GM21529 (cell line): ENCODE measurements at regions not wholly inside any gene's neighbourhood (a gene's known extent, or its start where the extent isn't known, plus 50 kb on each side); places are given as distances from the start of the nearest gene placed in this dataset.
"Not testable (repeated sequence)": the region's sequence is repeated elsewhere in the genome, so short reads cannot be mapped to it uniquely, and the experiment has no call there.

Source experiments
- ATAC-seq: cut with Tn5 transposase; IDR thresholded peaks from one replicate; pipeline ENCODE4 v1.9.1; 2021; ENCODE audit not compliant: unreplicated experiment

- not testable (repeated sequence) for ATAC-seq
Observed at GRCh38 chr16:88200154-88200895, 182.4 kb upstream of the ZNF469 start.

- no peak for ATAC-seq
Observed at GRCh38 chr16:88200896-88201185, 181.9 kb upstream of the ZNF469 start.

- ATAC-seq = not testable (repeated sequence)
Observed at GRCh38 chr16:88201611-88202010, 181.1 kb upstream of the ZNF469 start.

DNA sequence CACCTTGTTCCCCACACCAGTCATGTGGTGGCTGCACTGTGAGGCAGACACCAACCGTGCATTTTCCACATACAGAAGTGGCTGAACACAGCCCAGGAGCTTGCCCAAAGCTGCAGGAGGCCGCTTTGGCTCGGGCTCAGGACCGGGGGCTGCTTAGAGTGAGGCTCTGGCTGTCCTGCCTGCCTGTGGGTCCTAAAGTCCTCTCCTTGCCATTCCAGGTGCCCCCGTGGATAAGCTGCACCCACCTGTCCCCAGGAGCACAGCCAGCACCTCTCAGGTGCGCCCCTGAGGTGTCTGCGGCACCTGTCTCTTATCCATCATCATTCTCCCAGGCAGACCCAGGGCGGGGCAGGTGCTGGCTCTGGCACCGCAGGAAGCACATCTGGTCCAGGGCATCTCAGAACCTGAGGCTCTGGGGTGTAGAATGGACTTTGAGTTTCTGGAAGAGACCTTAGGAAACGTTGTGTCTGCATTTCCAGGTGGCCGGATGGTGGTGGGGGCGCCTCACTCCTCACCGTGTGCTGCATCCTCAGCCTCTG is 180.5 kb upstream of the ZNF469 start:
- ATAC-seq = no peak

DNA sequence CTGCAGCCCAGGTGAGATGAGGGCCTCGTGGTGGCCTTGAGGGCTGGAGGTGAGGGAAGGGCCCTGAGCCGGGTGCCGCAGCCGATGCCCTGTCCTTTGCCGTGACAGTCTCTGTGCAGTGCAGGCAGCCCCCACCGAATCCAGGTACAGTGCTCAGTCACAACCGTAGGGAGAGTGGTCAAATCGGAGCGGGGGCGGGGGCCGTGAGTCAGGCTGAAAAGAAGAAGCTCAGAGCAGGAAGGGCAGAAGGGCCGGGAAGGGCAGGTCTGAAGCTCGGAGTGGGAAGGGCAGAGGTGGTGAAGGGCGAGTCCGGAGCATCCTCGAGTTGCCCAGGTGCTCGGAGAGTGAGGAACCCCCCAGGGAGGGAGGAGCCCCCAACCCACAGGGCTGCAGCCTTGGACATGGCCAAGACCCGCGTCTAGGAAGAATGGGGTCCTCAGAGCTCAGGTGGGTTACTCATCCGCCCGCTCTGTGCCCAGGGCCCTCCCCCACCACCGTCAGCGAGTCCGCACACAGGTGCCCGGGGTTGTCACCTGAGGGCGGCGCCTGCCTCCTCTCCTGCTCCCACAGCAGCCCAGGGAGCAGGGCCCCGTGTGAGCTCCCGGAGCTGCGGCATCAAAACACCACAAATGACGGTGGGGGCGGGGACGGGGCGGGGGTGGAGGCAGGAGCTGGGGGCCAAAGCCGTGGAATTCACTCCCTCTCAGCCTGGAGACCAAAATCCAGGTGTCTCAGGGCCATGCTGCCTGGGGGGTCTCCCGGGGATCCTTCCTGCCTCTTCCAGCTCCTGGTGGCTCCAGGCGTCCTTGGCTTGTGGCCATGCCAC is 179.7 kb upstream of the ZNF469 start:
- not testable (repeated sequence) for ATAC-seq

DNA sequence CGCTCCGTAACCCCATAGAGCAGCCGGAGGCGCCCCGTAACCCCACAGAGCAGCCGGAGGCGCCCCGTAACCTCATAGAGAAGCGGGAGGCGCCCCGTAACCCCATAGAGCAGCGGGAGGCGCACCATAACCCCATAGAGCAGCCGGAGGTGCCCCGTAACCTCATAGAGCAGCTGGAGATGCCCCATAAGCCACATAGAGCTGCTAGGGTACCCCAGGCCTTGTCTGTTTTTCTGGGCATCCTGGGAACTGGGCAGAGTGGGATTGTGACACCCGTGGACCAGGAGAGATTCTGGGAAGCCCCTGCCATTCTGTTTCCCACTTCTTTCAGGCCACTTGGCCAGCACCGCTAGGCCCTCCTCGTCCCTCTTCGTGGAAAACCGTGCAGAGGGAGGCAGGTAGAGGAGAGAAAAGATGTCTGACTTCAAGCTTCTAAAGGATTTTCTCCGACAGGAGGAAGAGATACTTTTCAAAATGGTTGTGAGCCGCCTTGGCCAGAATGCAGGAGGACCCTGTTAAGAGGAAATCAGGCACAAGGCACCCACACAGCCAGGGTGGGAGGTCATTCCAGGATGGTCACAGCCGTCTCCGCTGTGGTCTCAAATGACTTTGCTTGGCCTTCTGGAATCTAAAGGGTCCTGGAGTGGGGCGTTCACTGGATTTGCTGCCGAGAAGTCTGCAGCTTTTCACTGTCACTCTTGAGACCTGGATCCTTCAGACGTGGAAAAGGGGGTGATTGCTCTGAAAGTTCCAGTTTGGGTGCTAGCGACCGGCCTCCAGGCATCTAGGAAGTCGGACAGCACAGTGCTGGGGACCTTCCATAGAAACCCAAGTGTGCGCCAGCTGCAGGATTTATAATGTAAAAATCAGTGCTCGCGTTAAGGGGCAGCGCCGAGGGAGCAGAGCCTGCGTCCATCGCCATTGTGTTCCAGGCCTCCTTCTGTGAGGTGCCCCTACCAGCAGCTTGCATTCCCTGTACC is 178.3 kb upstream of the ZNF469 start:
- not testable (repeated sequence) for ATAC-seq

DNA sequence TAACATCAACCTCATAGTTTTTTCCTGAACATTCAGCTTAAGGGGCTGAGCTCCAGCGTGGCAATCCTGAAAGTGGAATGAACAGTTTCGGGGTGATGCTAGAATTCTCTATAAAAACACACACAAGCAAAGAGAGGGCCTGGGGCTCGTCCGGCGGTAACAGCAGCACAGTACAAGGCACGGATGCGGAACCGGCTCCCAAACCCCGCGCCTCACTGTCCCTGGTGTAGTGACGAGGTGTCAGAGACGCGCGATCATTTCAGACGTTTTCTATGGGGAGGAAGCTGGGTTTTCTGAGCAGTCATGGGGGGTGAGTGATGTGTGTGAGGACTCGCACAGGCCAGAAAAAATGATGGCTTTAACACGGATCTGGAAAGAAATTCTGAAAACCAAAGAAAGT is 177.3 kb upstream of the ZNF469 start:
- ATAC-seq = not testable (repeated sequence)

GRCh38 chr16:88206006-88206405 is 176.8 kb upstream of the ZNF469 start:
- ATAC-seq = not testable (repeated sequence)

GRCh38 chr16:88206516-88206915 is 176.2 kb upstream of the ZNF469 start:
- not testable (repeated sequence) for ATAC-seq

DNA sequence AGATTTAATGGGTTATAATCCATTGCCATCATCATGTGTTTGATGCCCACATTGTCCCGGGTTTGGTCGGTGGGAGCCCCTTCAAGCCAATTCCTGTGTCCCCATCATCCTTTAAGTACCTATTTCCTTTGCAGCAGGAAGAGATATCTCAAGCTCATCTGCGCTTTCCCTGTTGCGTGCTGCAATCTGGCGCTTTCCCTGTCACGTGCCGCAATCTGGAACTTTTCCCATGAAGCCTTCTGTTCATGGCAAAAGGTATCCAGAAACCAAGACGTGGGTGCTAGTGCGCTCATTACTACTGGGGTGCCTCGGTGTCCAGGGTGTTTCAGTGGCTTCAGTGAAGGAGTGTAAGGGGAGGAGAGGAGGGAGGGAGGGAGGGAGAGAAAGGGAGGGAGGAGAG is 174.6 kb upstream of the ZNF469 start:
- no peak for ATAC-seq

DNA sequence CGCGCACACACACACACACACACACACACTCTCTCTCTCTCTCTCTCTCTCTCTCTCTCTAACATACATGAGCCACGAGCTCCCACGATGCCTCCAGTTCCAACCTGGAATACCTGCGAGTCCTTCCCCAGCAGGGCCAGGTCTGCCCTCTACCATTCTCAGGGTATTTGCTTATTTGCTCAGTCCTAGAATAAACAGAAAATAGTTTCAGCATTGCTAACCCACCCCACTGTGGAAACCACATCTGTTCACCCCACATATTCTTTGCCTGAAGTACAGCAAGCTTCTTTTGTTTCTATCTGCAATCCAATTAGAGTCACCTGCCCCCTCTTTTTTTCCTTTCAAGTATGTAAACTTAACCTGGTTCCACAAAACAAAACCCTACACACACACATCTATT is 174.0 kb upstream of the ZNF469 start:
- ATAC-seq = not testable (repeated sequence)

DNA sequence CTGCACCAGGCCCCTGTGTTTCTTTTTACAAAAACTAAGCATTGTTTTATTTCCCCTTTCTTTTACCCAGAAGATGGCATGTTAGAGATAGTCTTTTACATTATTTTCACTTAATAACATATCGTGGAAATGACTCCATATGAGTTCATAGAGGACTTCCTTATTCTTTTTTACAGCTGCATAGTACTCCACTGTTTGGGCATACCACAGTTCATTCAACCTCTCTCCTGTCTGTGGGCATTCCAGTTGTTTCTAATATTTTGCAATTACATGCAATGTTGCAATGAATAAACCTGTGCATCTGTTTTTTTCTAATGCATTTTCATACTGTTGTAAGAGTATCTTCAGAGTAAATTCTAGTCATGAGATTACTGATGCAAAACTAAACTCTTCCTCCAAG is 173.2 kb upstream of the ZNF469 start:
- not testable (repeated sequence) for ATAC-seq

DNA sequence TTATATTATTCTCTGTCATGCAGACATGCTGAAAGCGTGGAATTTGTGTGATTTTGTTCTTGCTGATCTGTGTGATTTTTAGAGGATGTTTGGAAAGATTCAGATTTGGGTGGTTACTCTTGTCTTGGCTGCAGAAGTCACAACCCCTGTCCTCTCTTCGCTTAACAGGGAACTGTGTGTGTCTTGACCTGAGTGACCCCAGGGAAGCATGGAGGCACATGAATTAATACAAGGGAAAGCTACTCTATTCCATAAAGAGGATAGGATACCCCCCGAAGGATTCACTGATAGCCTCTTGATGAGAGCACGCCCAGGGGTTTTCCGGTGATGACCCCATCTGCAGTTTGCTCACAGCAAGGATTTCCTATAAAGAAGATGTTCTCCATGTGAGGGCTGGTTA is 168.8 kb upstream of the ZNF469 start:
- ATAC-seq = not testable (repeated sequence)

DNA sequence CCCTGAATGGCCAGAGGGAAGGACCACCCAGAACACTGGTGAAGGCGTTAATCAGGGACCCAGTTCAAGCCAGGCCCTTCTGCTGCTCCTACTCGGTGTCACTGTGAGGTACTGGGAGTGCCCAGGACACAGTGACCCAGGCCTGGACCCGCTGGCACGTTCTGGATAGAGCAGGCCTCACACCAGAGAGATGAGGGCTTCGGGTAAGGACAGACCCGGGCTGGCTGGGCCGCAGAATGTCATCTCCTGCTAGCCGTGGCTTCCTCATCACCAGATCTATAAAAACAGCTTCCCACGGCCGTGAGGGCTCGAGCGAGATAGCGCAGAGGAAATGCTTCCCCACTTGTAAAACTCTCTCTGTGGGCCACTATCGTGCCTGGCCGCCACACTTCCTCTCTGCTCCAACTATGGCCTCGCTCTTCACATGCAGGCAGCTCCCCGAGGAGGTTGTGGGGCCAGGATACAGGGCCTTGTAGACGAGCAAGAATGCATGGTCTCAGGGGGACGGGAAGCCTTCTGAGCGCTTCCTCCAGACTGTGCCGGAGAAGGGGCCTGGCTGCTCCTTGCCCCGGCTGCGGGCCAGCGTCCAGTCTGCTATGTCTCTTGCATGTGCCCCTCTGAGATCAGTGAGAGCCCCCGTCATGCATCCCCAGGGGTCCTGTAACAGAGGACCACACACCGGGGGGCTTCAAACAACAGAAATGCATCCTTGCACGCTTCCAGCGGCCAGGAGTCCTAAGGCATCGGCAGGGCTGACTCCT is 161.6 kb upstream of the ZNF469 start:
- ATAC-seq = not testable (repeated sequence)

DNA sequence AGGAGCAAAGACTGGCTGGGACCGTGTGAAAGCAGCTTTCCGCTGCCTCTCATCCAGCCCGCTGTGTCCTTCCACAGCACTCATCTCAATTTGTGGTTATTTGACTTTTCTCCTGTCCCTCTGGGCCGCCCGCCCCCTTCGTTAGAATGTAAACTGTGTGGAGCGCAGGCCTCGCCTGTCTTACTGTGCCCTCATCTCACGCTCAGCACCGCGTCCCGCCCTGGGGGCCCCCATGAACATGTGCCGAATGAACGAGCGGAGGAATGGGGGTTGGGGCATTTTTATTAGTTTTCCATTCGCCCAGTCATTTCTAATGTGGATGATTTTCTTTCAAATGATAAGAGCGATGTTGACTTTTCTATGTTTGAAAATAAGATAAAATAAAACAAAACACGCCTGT is 159.1 kb upstream of the ZNF469 start:
- not testable (repeated sequence) for ATAC-seq

GRCh38 chr16:88224131-88224898 is 158.4 kb upstream of the ZNF469 start:
- ATAC-seq = not testable (repeated sequence)

DNA sequence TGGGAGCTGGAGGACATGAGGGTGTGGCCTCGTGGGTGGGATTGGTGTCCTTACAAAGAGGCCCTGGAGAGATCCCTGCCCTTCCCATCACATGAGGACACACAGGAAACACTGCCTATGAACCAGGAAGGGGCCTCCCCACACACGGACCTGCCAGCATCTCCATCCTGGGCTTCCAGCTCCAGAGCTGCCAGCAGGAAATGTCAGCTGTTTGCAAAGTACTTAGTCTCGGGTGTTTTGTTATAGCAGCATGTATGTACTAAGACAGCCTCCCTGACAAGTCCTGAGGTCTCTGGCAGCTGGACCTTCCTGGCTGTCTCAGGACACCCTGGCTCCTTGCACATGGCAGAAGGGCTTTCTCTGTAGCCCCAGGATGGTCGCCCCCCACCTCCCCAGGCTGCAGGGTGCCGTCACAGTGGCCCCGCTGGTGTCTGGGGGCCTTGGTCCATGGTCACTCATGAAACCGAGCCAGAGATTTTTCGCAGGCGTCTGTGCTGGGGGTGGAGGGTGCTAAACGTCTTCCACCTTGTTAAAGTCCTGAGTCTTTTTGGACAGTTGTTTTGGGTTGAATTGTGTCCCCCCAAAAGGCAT is 157.0 kb upstream of the ZNF469 start:
- ATAC-seq = not testable (repeated sequence)

- ATAC-seq = not testable (repeated sequence)
Observed at GRCh38 chr16:88226302-88226701, 156.5 kb upstream of the ZNF469 start.
